ENCODE measurements at regions not wholly inside any gene's neighbourhood (a gene's known extent, or its start where the extent isn't known, plus 50 kb on each side); places are given as distances from the start of the nearest gene placed in this dataset.

DNA sequence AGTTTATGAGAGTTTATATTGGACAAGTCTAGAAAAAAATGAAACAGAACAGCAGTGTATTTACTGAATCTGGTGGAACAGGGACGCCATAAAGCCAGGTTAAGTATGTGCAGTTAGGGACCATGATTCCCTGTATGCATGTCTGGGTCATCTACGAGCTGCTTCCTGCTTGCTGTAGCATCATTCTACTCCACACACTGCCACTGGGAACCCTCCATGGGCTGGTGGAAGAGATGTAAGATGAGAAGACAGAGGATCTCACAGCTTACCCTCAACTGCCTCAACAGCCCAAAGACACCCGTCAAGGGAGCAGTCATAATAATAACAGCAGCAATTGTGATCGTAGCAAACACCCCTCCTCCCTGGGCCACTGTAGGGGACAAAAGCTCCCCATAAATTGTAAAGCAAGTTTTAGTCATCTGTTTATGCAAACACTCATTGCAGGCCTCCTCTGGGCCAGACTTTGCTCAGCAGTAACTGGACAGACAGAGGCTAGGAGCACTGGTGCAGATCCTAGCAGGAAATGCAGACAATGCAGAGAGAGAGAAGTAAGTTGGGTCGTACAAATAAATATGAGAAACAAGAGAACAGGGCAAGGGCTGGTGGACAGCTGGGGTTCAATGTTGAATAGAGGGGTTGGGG, 188.0 kb downstream of the SOX9 start:
- Histone ChIP-seq H3K27ac (ENCODE audit: low read length) (no peak overlapping the region), H3K4me1 (ENCODE audit: control insufficient read depth, insufficient read depth, low read length) (peaks cover 9% of the 10 kb centered on the region), H3K27me3 (ENCODE audit: control insufficient read depth, insufficient read depth, low read length) (no peaks in the 10 kb centered on the region), H3K36me3 (ENCODE audit: control insufficient read depth, insufficient read depth, low read length) (no peaks in the 10 kb centered on the region), H3K4me3 (ENCODE audit: low read length) (no peak overlapping the region), H3K9me3 (ENCODE audit: control insufficient read depth, low read depth, low read length) (no peaks in the 10 kb centered on the region)
- peak in 1 of 2 donors; percentile 51 for DNase-seq
- WGBS (ENCODE audit: insufficient coverage, low lambda C conversion rate), result 57% methylated on average over 1 of the region's 5 CpGs

DNA sequence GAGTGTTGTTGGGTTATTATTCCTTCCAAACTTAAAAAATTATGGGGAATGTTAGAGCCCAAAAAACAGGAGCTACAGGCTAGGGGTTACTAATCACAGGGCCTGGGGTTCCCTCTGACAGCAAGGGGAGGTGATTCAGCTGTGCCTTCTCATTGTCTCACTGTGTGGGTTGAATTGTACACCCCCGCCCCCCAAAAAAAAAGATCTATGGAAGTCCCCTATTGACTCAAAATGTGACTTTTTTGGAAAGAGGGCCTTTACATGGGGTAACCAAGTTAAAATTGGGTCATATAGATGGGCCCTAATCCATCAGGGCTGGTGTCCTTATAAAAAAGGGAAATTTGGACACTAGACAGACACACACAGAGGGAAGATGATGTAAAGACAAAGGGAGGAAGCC, 190.2 kb downstream of the SOX9 start:
- no peak overlapping the region for H3K27ac ChIP-seq (ENCODE audit: low read length)
- H3K4me1 ChIP-seq (ENCODE audit: control insufficient read depth, insufficient read depth, low read length), result peaks cover 9% of the 10 kb centered on the region
- no peak for DNase-seq
- H3K4me3 ChIP-seq (ENCODE audit: low read length), result no peak overlapping the region
- no peaks in the 10 kb centered on the region for H3K27me3 ChIP-seq (ENCODE audit: control insufficient read depth, insufficient read depth, low read length)
- H3K36me3 ChIP-seq (ENCODE audit: control insufficient read depth, insufficient read depth, low read length), result no peaks in the 10 kb centered on the region
- no CpG with 5 or more reads among the region's 1 CpG for WGBS (ENCODE audit: insufficient coverage, low lambda C conversion rate)
- H3K9me3 ChIP-seq (ENCODE audit: control insufficient read depth, low read depth, low read length), result no peaks in the 10 kb centered on the region

DNA sequence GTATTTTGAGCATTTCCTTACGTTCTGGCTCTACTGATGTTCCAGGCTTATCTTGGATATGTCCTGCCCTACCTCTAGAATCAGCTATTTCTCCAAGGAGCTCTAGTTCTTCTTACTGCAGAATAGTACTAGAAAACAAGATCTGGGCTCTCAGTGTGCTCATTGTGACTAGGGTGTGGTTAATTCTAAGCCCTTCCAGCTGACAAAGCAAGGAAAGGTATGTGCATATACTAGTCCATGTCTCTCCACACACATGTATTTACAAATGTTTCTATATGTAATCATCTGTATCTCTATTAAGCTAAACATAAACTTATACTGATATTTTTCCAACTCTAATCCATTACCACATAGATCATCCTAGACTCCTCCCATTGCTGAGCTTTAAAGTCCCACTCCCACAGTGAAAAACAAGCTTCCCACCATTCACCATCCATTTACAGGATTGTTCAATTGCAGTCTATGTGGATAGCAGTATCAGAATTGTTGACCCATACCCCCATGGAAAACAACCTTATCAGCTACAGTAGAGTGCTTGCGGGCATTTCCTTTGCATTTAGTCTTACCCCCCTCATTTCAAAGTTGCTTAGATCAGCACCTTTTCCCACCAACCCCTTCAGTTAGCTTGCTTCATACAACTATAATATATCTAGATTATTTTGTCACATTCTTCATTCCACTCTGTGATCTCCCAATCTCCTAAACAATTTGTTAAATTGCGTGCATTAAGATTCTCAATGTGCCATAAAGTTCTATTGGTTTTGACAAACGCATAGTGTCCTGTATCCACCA, 194.5 kb downstream of the SOX9 start:
- 80% methylated on average over 1 of the region's 4 CpGs for WGBS (ENCODE audit: insufficient coverage, low lambda C conversion rate)
- no peak for DNase-seq

DNA sequence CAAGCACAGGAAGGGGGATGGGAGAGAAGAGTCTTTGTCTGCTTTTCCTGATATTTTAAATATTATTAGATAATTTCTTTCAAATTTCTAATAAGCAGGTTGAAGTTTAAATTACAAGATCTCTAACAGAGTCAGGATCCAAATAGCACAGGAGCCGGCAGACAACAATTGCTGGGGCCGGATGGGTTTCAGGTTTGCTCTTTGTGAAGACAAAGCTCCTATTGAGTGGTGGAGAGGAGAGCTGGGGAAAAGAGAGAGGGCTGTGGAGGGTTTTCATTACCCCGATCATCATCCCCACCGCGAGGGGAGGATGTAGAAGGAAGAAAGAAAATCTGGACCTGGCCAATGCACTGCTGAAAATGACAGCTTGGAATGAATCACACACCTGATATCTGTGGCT, 197.3 kb downstream of the SOX9 start:
- DNase-seq, result no peak
- H3K36me3 ChIP-seq (ENCODE audit: control insufficient read depth, insufficient read depth, low read length), result no peaks in the 10 kb centered on the region
- no peak overlapping the region for H3K27ac ChIP-seq (ENCODE audit: low read length)
- no peak overlapping the region for H3K4me3 ChIP-seq (ENCODE audit: low read length)
- no CpG with 5 or more reads among the region's 5 CpGs for WGBS (ENCODE audit: insufficient coverage, low lambda C conversion rate)
- no peaks in the 10 kb centered on the region for H3K9me3 ChIP-seq (ENCODE audit: control insufficient read depth, low read depth, low read length)
- no peaks in the 10 kb centered on the region for H3K4me1 ChIP-seq (ENCODE audit: control insufficient read depth, insufficient read depth, low read length)
- H3K27me3 ChIP-seq (ENCODE audit: control insufficient read depth, insufficient read depth, low read length), result no peaks in the 10 kb centered on the region

More for the DNA sequence above, 194.5 kb downstream of the SOX9 start:
- no peak overlapping the region for H3K4me3 ChIP-seq (ENCODE audit: low read length)
- H3K4me1 ChIP-seq (ENCODE audit: control insufficient read depth, insufficient read depth, low read length), result no peaks in the 10 kb centered on the region
- no peaks in the 10 kb centered on the region for H3K36me3 ChIP-seq (ENCODE audit: control insufficient read depth, insufficient read depth, low read length)
- no peak overlapping the region for H3K27ac ChIP-seq (ENCODE audit: low read length)
- no peaks in the 10 kb centered on the region for H3K27me3 ChIP-seq (ENCODE audit: control insufficient read depth, insufficient read depth, low read length)
- H3K9me3 ChIP-seq (ENCODE audit: control insufficient read depth, low read depth, low read length), result no peaks in the 10 kb centered on the region

DNA sequence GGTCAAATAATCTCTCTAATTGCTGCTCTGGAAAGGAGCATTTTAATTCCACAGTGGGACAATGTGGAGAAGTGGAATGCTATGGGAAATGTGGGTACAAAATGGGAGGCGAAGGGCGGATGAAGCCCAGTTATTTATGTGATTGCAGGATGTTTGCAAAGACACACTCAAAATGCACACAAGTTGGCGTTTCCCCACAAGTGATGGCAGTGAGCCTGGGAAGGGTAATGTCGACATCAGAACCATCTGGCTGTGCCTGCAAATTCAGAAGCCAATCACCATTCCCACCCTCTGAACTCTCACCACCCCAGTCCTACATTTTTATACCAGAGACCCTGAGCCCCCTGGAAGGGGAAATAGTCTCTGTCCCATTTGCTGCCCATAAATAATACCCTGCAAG, 201.1 kb downstream of the SOX9 start:
- Histone ChIP-seq H3K4me1 (ENCODE audit: control insufficient read depth, insufficient read depth, low read length) (no peaks in the 10 kb centered on the region), H3K9me3 (ENCODE audit: control insufficient read depth, low read depth, low read length) (no peaks in the 10 kb centered on the region), H3K4me3 (ENCODE audit: low read length) (no peak overlapping the region), H3K27me3 (ENCODE audit: control insufficient read depth, insufficient read depth, low read length) (no peaks in the 10 kb centered on the region), H3K36me3 (ENCODE audit: control insufficient read depth, insufficient read depth, low read length) (no peaks in the 10 kb centered on the region), H3K27ac (ENCODE audit: low read length) (no peak overlapping the region)
- 100% methylated on average over 1 of the region's 4 CpGs for WGBS (ENCODE audit: insufficient coverage, low lambda C conversion rate)
- no peak for DNase-seq

DNA sequence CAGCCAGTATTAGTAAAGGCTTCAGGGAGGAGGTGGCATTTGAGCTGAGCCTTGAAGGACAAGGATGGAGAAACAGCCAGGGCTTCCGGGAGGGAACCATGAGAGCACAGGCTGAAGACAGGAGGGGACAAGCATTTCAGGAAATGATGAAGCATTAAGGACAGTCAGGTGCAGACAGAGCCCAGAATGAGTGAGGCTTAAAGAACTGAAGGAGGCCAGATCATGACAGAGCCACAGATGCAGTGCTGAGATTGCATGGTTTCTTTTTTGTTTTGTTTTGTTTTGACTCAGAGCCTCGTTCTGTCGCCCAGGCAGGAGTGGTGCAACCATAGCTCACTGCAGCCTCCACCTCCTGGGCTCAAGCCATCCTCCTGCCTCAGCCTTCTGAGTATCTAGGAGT, 211.5 kb downstream of the SOX9 start:
- Histone ChIP-seq H3K27ac (ENCODE audit: low read length) (no peak overlapping the region), H3K4me3 (ENCODE audit: low read length) (no peak overlapping the region), H3K36me3 (ENCODE audit: control insufficient read depth, insufficient read depth, low read length) (no peaks in the 10 kb centered on the region), H3K9me3 (ENCODE audit: control insufficient read depth, low read depth, low read length) (no peaks in the 10 kb centered on the region), H3K27me3 (ENCODE audit: control insufficient read depth, insufficient read depth, low read length) (no peaks in the 10 kb centered on the region), H3K4me1 (ENCODE audit: control insufficient read depth, insufficient read depth, low read length) (no peaks in the 10 kb centered on the region)
- no peak for DNase-seq
- WGBS (ENCODE audit: insufficient coverage, low lambda C conversion rate), result no CpG with 5 or more reads among the region's 3 CpGs

DNA sequence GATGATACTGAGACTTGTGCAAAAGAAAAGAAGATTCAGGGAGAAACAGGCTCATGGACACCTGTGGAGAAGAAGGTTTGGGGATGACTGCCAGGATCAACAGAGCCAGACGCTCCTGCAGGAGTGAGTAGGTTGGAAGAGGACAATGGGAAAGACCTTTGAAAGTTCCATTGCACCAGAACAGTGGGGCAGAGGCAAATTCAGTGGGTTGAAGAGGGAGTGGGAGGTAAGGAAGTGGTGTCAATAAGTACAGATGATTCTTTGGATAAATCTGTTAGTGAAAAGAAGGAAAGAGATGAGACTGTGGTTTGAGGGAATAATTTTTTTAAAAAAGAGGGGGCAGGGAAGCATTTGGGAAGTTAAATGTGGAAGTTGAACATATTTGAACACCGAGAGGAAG, 212.8 kb downstream of the SOX9 start:
- Histone ChIP-seq H3K27me3 (ENCODE audit: control insufficient read depth, insufficient read depth, low read length) (no peaks in the 10 kb centered on the region), H3K4me3 (ENCODE audit: low read length) (no peak overlapping the region), H3K27ac (ENCODE audit: low read length) (no peak overlapping the region), H3K4me1 (ENCODE audit: control insufficient read depth, insufficient read depth, low read length) (peaks cover 5% of the 10 kb centered on the region), H3K9me3 (ENCODE audit: control insufficient read depth, low read depth, low read length) (no peaks in the 10 kb centered on the region), H3K36me3 (ENCODE audit: control insufficient read depth, insufficient read depth, low read length) (no peaks in the 10 kb centered on the region)
- no peak for DNase-seq
- WGBS (ENCODE audit: insufficient coverage, low lambda C conversion rate), result no CpG with 5 or more reads among the region's 2 CpGs

DNA sequence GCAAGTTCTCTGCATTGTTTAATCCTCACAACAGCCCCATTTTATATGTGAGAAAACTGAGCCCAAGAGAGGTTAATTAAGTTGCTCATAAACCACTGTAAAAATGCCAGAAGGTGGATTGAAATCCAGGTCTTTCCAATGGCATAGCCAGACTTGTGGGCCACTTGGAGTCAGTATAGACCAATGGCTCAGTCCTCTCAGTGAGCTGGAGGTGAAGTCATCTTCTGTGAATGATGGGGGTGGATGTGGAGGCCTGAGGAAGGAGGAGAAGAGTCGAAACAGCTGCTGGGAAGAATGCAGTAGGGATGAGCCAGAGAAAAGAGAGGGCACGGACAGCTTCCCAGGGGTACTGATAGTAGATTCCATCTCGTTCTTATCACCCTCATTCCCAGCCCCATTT, 213.4 kb downstream of the SOX9 start:
- H3K27me3 ChIP-seq (ENCODE audit: control insufficient read depth, insufficient read depth, low read length), result no peaks in the 10 kb centered on the region
- no peaks in the 10 kb centered on the region for H3K9me3 ChIP-seq (ENCODE audit: control insufficient read depth, low read depth, low read length)
- DNase-seq, result no peak
- peaks cover 11% of the 10 kb centered on the region for H3K4me1 ChIP-seq (ENCODE audit: control insufficient read depth, insufficient read depth, low read length)
- H3K36me3 ChIP-seq (ENCODE audit: control insufficient read depth, insufficient read depth, low read length), result no peaks in the 10 kb centered on the region
- WGBS (ENCODE audit: insufficient coverage, low lambda C conversion rate), result 83% methylated on average over 1 of the region's 3 CpGs
- no peak overlapping the region for H3K4me3 ChIP-seq (ENCODE audit: low read length)
- H3K27ac ChIP-seq (ENCODE audit: low read length), result no peak overlapping the region

DNA sequence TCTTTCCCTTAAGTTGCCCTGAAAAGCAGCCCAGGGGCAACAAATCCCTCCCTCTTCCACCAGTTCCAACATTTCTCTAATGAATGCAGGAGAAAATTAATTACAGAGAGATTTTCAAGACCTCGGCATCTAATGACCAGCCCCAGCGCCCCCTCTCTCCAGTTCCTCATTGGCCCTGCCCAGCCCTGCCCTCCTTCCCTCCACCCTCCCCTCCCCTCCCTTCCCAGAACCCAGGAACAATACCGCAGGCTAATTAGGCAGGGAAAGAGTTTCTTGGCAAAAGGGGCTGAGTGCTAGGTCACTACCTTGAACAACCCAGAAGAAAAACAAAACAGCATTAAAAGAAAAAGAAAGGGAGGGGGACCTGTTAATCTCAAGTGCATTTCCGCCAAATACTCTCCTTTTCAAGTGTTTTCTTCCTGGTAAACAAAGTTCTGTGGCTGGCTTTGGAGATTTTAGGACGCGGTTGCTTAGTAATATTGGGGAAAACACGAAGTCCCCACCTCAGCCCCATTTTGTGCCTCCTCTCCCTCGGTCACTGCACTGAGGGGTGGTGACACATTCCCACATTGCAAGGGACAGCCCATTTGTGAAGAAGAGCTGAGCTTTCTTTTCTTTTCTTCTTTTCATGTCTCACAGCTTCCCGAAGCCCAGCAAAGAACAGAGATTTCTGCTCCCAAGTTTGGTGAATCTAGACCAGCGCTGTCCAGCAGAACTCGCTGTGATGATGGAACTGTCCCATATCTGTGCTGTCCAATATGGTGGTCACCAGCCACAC, 215.4 kb downstream of the SOX9 start:
- Histone ChIP-seq H3K4me3 (ENCODE audit: low read length) (no peak overlapping the region), H3K9me3 (ENCODE audit: control insufficient read depth, low read depth, low read length) (no peaks in the 10 kb centered on the region)
- WGBS (ENCODE audit: insufficient coverage, low lambda C conversion rate), result 100% methylated on average over 1 of the region's 11 CpGs

DNA sequence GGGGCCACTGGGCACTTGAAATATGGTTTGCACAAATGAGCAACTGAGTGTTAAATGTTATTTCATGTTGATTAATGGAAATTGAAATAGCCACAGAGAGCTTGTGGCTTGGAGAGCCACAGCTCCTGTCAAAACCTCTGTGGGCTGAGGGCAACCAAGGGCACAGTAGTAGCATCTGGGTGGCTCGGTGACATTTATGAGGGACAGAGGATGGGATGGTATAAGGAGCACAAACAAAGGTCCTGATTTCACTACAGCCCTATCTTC, 215.9 kb downstream of the SOX9 start:
- Histone ChIP-seq H3K9me3 (ENCODE audit: control insufficient read depth, low read depth, low read length) (no peaks in the 10 kb centered on the region), H3K27me3 (ENCODE audit: control insufficient read depth, insufficient read depth, low read length) (no peaks in the 10 kb centered on the region), H3K27ac (ENCODE audit: low read length) (no peak overlapping the region), H3K36me3 (ENCODE audit: control insufficient read depth, insufficient read depth, low read length) (no peaks in the 10 kb centered on the region), H3K4me3 (ENCODE audit: low read length) (no peak overlapping the region), H3K4me1 (ENCODE audit: control insufficient read depth, insufficient read depth, low read length) (peaks cover 18% of the 10 kb centered on the region)
- DNase-seq, result no peak
- WGBS (ENCODE audit: insufficient coverage, low lambda C conversion rate), result no CpG with 5 or more reads among the region's 1 CpG

More for the DNA sequence above, 215.4 kb downstream of the SOX9 start:
- no peak for DNase-seq
- Histone ChIP-seq H3K27ac (ENCODE audit: low read length) (no peak overlapping the region), H3K27me3 (ENCODE audit: control insufficient read depth, insufficient read depth, low read length) (no peaks in the 10 kb centered on the region), H3K4me1 (ENCODE audit: control insufficient read depth, insufficient read depth, low read length) (peaks cover 18% of the 10 kb centered on the region), H3K36me3 (ENCODE audit: control insufficient read depth, insufficient read depth, low read length) (no peaks in the 10 kb centered on the region)
